ENCODE measurements at regions not wholly inside any gene's neighbourhood (a gene's known extent, or its start where the extent isn't known, plus 50 kb on each side); places are given as distances from the start of the nearest gene placed in this dataset.

DNA sequence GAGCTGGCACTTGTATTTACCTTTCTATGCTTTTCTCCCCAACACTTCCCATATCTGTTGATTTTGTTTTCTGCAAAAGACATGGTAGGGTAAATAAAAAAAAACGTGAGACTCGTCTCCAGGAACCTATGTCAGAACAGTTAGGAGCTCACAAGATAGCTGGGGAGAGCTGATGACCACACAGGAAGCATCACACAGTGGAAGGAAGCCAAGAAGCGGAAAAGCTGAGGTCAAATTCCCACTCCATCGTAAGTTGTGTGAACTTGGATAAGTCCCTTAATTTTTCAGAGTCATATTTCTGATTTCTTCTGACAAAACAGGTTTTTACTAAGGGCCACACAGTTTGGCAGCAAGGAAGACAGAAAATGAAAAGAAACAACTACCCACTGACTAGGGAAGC lies 199.6 kb downstream of the KLF5 start:
- no peak for DNase-seq (ENCODE audit: low read depth, low spot score)
- H3K36me3 ChIP-seq (ENCODE audit: insufficient read depth, insufficient read length, low read length), result no peaks in the 10 kb centered on the region
- TF ChIP-seq ZNF274 (IDR thresholded peaks at IDR 0.05; ENCODE audit: low read depth, low read length) (no peak), YY1 (IDR thresholded peaks at IDR 0.05; ENCODE audit: insufficient read depth, insufficient read length) (no peak), SUZ12 (IDR thresholded peaks at IDR 0.05; ENCODE audit: extremely low read depth, insufficient read depth, insufficient read length) (no peak)
- H3K27me3 ChIP-seq (ENCODE audit: insufficient read depth, insufficient read length), result no peaks in the 10 kb centered on the region
- H3K4me1 ChIP-seq (ENCODE audit: insufficient read depth, insufficient read length), result no peaks in the 10 kb centered on the region
- H3K9me3 ChIP-seq (ENCODE audit: insufficient read depth, low read length), result no peaks in the 10 kb centered on the region
- no peak overlapping the region for H3K9ac ChIP-seq (ENCODE audit: insufficient read length, low read depth)
- no peak overlapping the region for H3K4me3 ChIP-seq (ENCODE audit: insufficient read length, low read depth)

DNA sequence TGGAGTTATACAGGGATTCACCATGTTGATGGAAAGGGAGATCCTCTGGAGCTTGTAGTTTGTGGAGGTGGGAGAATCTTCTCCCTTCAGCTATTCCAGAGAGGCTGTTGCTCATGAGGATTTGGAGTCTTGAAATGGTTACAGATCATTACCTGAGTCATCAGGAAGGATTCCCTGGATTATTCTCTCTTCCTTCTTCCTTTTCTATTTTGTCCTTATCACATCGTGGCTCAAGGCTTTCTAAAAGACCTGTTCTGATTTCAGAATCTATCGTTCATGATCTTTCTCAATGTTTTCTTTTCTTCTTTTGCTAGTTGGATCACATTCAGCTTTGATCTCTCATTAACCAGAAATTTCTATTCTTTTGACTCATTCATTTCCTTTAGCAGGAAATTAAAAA lies 196.0 kb downstream of the KLF5 start:
- no peak for TF ChIP-seq YY1 (IDR thresholded peaks at IDR 0.05; ENCODE audit: insufficient read depth, insufficient read length)
- TF ChIP-seq ZNF274 (IDR thresholded peaks at IDR 0.05; ENCODE audit: low read depth, low read length), result no peak
- H3K9me3 ChIP-seq (ENCODE audit: insufficient read depth, low read length), result no peaks in the 10 kb centered on the region
- H3K27me3 ChIP-seq (ENCODE audit: insufficient read depth, insufficient read length), result no peaks in the 10 kb centered on the region
- no peak overlapping the region for H3K4me3 ChIP-seq (ENCODE audit: insufficient read length, low read depth)
- DNase-seq (ENCODE audit: low read depth, low spot score), result no peak
- H3K4me1 ChIP-seq (ENCODE audit: insufficient read depth, insufficient read length), result no peaks in the 10 kb centered on the region
- no peaks in the 10 kb centered on the region for H3K36me3 ChIP-seq (ENCODE audit: insufficient read depth, insufficient read length, low read length)
- H3K9ac ChIP-seq (ENCODE audit: insufficient read length, low read depth), result no peak overlapping the region

DNA sequence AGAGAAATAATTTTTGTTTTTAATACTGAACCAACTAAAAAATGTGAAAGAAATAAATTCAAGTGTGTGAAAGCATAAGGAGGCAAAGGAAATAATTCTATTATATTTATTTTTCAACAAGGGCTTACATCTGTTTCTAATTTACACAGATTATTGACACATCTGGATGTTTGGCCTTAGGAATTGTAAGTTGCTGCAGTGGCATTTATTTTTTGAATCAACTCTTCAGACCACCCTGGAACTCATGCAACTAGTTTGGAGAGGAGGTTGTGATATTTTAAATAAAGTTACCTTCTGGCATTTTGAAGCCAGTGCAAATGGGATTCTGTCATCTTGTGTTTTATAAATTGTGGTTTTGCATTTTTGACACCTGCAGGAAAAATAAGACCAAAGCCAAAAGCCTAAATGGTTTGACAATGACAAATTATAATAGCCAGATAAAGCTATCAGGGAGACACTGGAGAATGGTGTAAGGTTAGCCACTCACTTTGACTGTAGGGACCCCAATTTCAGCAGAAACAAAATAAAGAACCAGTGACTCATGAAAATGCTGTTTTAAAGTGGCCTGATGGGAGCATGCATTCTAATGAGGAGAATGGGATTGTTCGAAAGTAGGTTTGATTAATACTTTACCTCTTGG lies 192.9 kb downstream of the KLF5 start:
- Histone ChIP-seq H3K9ac (ENCODE audit: insufficient read length, low read depth) (no peak overlapping the region), H3K4me1 (ENCODE audit: insufficient read depth, insufficient read length) (no peaks in the 10 kb centered on the region), H3K27me3 (ENCODE audit: insufficient read depth, insufficient read length) (no peaks in the 10 kb centered on the region), H3K9me3 (ENCODE audit: insufficient read depth, low read length) (no peaks in the 10 kb centered on the region), H3K4me3 (ENCODE audit: insufficient read length, low read depth) (no peak overlapping the region), H3K36me3 (ENCODE audit: insufficient read depth, insufficient read length, low read length) (no peaks in the 10 kb centered on the region)
- DNase-seq (ENCODE audit: low read depth, low spot score), result no peak
- TF ChIP-seq YY1 (IDR thresholded peaks at IDR 0.05; ENCODE audit: insufficient read depth, insufficient read length) (no peak), ZNF274 (IDR thresholded peaks at IDR 0.05; ENCODE audit: low read depth, low read length) (no peak), SUZ12 (IDR thresholded peaks at IDR 0.05; ENCODE audit: extremely low read depth, insufficient read depth, insufficient read length) (no peak)

DNA sequence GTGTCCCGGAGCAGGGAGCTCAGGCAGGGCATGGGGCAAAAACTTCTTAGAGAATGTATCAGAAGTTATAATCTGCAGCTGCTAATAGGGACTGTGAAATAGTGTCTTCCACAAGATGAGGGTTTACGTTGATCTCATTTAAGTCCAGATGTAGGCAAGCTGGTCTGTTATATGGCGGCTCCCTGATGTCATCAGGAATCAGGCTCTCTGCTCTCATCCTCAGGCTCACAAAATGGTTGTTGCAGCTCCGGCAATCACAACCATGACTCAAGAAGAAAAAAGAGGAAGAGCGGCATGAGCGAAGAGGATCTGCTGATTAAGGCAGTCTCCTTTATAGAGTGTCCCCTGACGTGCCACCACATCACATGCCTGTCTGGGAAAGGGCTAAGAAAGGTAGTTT lies 191.3 kb downstream of the KLF5 start:
- no peak for DNase-seq (ENCODE audit: low read depth, low spot score)
- no peak overlapping the region for H3K4me3 ChIP-seq (ENCODE audit: insufficient read length, low read depth)
- no peaks in the 10 kb centered on the region for H3K27me3 ChIP-seq (ENCODE audit: insufficient read depth, insufficient read length)
- TF ChIP-seq SUZ12 (IDR thresholded peaks at IDR 0.05; ENCODE audit: extremely low read depth, insufficient read depth, insufficient read length) (no peak), YY1 (IDR thresholded peaks at IDR 0.05; ENCODE audit: insufficient read depth, insufficient read length) (no peak), ZNF274 (IDR thresholded peaks at IDR 0.05; ENCODE audit: low read depth, low read length) (no peak)
- no peaks in the 10 kb centered on the region for H3K9me3 ChIP-seq (ENCODE audit: insufficient read depth, low read length)
- H3K9ac ChIP-seq (ENCODE audit: insufficient read length, low read depth), result no peak overlapping the region
- H3K36me3 ChIP-seq (ENCODE audit: insufficient read depth, insufficient read length, low read length), result no peaks in the 10 kb centered on the region
- no peaks in the 10 kb centered on the region for H3K4me1 ChIP-seq (ENCODE audit: insufficient read depth, insufficient read length)

DNA sequence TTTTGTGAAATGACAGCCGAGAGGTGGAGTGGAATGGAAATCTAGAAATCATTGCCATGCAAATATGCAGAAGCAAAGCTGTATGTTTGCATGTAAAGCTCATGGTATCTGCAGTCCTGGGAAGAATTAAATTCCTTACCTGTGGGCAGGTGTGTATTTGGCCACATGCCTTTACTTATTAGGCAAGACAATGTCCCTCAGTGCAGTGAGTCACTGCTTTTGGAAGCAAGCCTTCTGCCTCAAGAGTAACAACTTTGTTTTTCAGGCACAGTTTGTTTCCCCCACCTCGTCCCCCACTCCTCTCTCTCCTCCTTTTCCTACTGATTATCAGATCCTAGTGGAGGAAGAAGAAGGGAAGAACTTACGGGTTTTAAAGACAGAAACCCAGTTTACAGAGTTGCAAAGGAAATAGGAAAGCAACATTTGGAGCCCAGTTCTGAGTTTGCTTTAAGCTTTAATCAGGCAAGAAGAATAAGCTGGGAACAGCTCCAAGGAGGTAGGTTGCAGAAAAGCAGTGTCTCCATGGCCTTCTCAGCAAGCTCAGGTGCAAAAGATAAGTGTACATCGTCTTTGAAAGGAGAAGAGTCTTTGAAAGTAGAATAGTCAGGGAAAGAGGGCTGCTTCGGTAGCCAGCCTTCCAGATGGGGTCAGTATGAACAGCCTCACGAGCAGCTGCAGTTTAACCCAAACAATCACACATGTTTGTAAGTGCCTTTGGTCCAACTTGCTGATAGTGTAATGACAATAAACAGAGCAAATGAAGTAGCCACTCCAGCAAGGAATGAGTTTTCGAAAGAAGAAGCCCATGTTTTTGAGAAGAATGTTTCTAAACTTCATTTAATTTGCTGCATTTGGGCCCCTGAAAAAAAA lies 190.1 kb downstream of the KLF5 start:
- Histone ChIP-seq H3K36me3 (ENCODE audit: insufficient read depth, insufficient read length, low read length) (no peaks in the 10 kb centered on the region), H3K9ac (ENCODE audit: insufficient read length, low read depth) (no peak overlapping the region), H3K9me3 (ENCODE audit: insufficient read depth, low read length) (no peaks in the 10 kb centered on the region), H3K4me3 (ENCODE audit: insufficient read length, low read depth) (no peak overlapping the region), H3K4me1 (ENCODE audit: insufficient read depth, insufficient read length) (no peaks in the 10 kb centered on the region), H3K27me3 (ENCODE audit: insufficient read depth, insufficient read length) (no peaks in the 10 kb centered on the region)
- no peak for DNase-seq (ENCODE audit: low read depth, low spot score)
- TF ChIP-seq YY1 (IDR thresholded peaks at IDR 0.05; ENCODE audit: insufficient read depth, insufficient read length) (no peak), SUZ12 (IDR thresholded peaks at IDR 0.05; ENCODE audit: extremely low read depth, insufficient read depth, insufficient read length) (no peak), ZNF274 (IDR thresholded peaks at IDR 0.05; ENCODE audit: low read depth, low read length) (no peak)

DNA sequence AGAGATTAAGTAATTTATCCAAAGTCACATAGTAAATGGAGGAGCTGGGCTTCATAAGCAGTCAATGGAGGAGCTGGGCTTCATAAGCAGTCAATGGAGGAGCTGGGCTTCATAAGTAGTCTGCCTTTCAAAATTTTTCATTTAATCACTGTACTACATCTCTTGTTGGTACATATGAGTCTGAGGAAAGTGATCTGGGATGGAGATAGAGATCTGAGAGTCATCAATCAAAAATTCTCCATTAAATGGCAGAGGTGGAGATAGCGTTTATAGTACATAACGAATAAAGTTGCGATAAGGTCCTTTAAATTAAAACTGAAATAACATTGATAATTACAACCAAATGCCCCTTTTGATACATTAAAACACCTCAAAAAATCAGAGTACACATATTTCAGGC lies 189.3 kb downstream of the KLF5 start:
- no peak for DNase-seq (ENCODE audit: low read depth, low spot score)
- TF ChIP-seq YY1 (IDR thresholded peaks at IDR 0.05; ENCODE audit: insufficient read depth, insufficient read length) (no peak), ZNF274 (IDR thresholded peaks at IDR 0.05; ENCODE audit: low read depth, low read length) (no peak), SUZ12 (IDR thresholded peaks at IDR 0.05; ENCODE audit: extremely low read depth, insufficient read depth, insufficient read length) (no peak)

DNA sequence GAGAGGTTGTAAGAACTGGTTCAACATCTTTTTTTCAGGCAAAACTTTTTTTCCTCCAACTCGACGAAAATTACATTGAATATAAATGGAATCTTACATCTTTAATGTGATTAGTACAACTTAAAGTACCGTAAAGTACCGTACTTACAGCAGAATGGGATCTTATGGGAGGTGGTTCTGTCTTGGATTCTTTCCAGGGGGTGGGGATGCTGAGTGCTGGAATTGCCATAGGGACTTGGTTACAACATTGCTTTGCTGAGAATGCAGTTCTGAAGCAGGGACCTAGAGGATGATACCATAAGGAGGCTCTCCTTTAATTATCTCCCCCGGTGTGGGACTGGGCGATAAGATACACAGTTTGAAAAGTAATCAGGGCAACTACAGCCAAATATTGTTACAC lies 186.4 kb downstream of the KLF5 start:
- TF ChIP-seq ZNF274 (IDR thresholded peaks at IDR 0.05; ENCODE audit: low read depth, low read length), result no peak
- TF ChIP-seq SUZ12 (IDR thresholded peaks at IDR 0.05; ENCODE audit: extremely low read depth, insufficient read depth, insufficient read length), result no peak
- TF ChIP-seq YY1 (IDR thresholded peaks at IDR 0.05; ENCODE audit: insufficient read depth, insufficient read length), result no peak
- no peaks in the 10 kb centered on the region for H3K9me3 ChIP-seq (ENCODE audit: insufficient read depth, low read length)

More for the DNA sequence above, 189.3 kb downstream of the KLF5 start:
- no peak overlapping the region for H3K4me3 ChIP-seq (ENCODE audit: insufficient read length, low read depth)
- H3K27me3 ChIP-seq (ENCODE audit: insufficient read depth, insufficient read length), result no peaks in the 10 kb centered on the region
- H3K9ac ChIP-seq (ENCODE audit: insufficient read length, low read depth), result no peak overlapping the region
- no peaks in the 10 kb centered on the region for H3K9me3 ChIP-seq (ENCODE audit: insufficient read depth, low read length)
- no peaks in the 10 kb centered on the region for H3K36me3 ChIP-seq (ENCODE audit: insufficient read depth, insufficient read length, low read length)
- no peaks in the 10 kb centered on the region for H3K4me1 ChIP-seq (ENCODE audit: insufficient read depth, insufficient read length)

More for the DNA sequence above, 186.4 kb downstream of the KLF5 start:
- H3K9ac ChIP-seq (ENCODE audit: insufficient read length, low read depth), result no peak overlapping the region
- no peaks in the 10 kb centered on the region for H3K36me3 ChIP-seq (ENCODE audit: insufficient read depth, insufficient read length, low read length)
- H3K4me3 ChIP-seq (ENCODE audit: insufficient read length, low read depth), result no peak overlapping the region
- H3K4me1 ChIP-seq (ENCODE audit: insufficient read depth, insufficient read length), result no peaks in the 10 kb centered on the region
- DNase-seq (ENCODE audit: low read depth, low spot score), result no peak
- H3K27me3 ChIP-seq (ENCODE audit: insufficient read depth, insufficient read length), result no peaks in the 10 kb centered on the region
